ENCODE measurements at regions not wholly inside any gene's neighbourhood (a gene's known extent, or its start where the extent isn't known, plus 50 kb on each side); places are given as distances from the start of the nearest gene placed in this dataset.

- Histone ChIP-seq H2AFZ (no peak overlapping the region), H3K79me2 (no peaks in the 10 kb centered on the region), H3K9ac (no peak overlapping the region), H3K4me3 (ENCODE audit: low read depth, low read length) (no peak overlapping the region), H3K4me1 (no peaks in the 10 kb centered on the region), H3K4me2 (ENCODE audit: low read length) (no peak overlapping the region), H3K27ac (no peak overlapping the region), H3K27me3 (ENCODE audit: control insufficient read depth, insufficient read depth, low read length) (no peaks in the 10 kb centered on the region), H3K9me3 (ENCODE audit: control insufficient read depth, low read length) (no peaks in the 10 kb centered on the region), H3K36me3 (ENCODE audit: control insufficient read depth, insufficient read depth, low read length) (no peaks in the 10 kb centered on the region)
- no peak for TF ChIP-seq CTCF (IDR thresholded peaks at IDR 0.05)
These were observed 127.4 kb upstream of the KRR1 start for GRCh38 chr12:75638792-75639191.

- no peak overlapping the region for H3K9ac ChIP-seq
- H3K27me3 ChIP-seq (ENCODE audit: control insufficient read depth, insufficient read depth, low read length), result no peaks in the 10 kb centered on the region
- no peak overlapping the region for H2AFZ ChIP-seq
- H3K9me3 ChIP-seq (ENCODE audit: control insufficient read depth, low read length), result no peaks in the 10 kb centered on the region
- TF ChIP-seq CTCF (IDR thresholded peaks at IDR 0.05), result no peak
- H3K4me3 ChIP-seq (ENCODE audit: low read depth, low read length), result no peak overlapping the region
- H3K36me3 ChIP-seq (ENCODE audit: control insufficient read depth, insufficient read depth, low read length), result no peaks in the 10 kb centered on the region
- H3K4me1 ChIP-seq, result no peaks in the 10 kb centered on the region
- H3K4me2 ChIP-seq (ENCODE audit: low read length), result no peak overlapping the region
- H3K79me2 ChIP-seq, result no peaks in the 10 kb centered on the region
- H3K27ac ChIP-seq, result no peak overlapping the region
These were observed 125.2 kb upstream of the KRR1 start for GRCh38 chr12:75636607-75637006.

GRCh38 chr12:75635606-75636444 lies 124.4 kb upstream of the KRR1 start:
- no peak for TF ChIP-seq CTCF (IDR thresholded peaks at IDR 0.05)
- no peaks in the 10 kb centered on the region for H3K36me3 ChIP-seq (ENCODE audit: control insufficient read depth, insufficient read depth, low read length)
- H3K79me2 ChIP-seq, result no peaks in the 10 kb centered on the region
- no peaks in the 10 kb centered on the region for H3K9me3 ChIP-seq (ENCODE audit: control insufficient read depth, low read length)
- no peak overlapping the region for H3K9ac ChIP-seq
- H2AFZ ChIP-seq, result no peak overlapping the region
- no peak overlapping the region for H3K4me2 ChIP-seq (ENCODE audit: low read length)
- no peaks in the 10 kb centered on the region for H3K27me3 ChIP-seq (ENCODE audit: control insufficient read depth, insufficient read depth, low read length)
- no peak overlapping the region for H3K27ac ChIP-seq
- no peaks in the 10 kb centered on the region for H3K4me1 ChIP-seq
- H3K4me3 ChIP-seq (ENCODE audit: low read depth, low read length), result no peak overlapping the region

GRCh38 chr12:75634244-75635222 lies 123.1 kb upstream of the KRR1 start:
- H3K9me3 ChIP-seq (ENCODE audit: control insufficient read depth, low read length), result no peaks in the 10 kb centered on the region
- no peak overlapping the region for H3K4me3 ChIP-seq (ENCODE audit: low read depth, low read length)
- H3K27me3 ChIP-seq (ENCODE audit: control insufficient read depth, insufficient read depth, low read length), result no peaks in the 10 kb centered on the region
- no peak overlapping the region for H3K4me2 ChIP-seq (ENCODE audit: low read length)
- H3K36me3 ChIP-seq (ENCODE audit: control insufficient read depth, insufficient read depth, low read length), result no peaks in the 10 kb centered on the region
- no peak overlapping the region for H3K9ac ChIP-seq
- H3K27ac ChIP-seq, result no peak overlapping the region
- no peaks in the 10 kb centered on the region for H3K4me1 ChIP-seq
- TF ChIP-seq CTCF (IDR thresholded peaks at IDR 0.05), result no peak
- no peaks in the 10 kb centered on the region for H3K79me2 ChIP-seq
- no peak overlapping the region for H2AFZ ChIP-seq
